K562 (cell line): ENCODE measurements at regions not wholly inside any gene's neighbourhood (a gene's known extent, or its start where the extent isn't known, plus 50 kb on each side); places are given as distances from the start of the nearest gene placed in this dataset.

Experiments
- BHLHE40 ChIP-seq: IDR thresholded peaks from 2 replicates; pipeline ENCODE4 v1.6.1; 2011; ENCODE audit warnings: low read length, improper control_type of control experiment
- CBX5 ChIP-seq: IDR thresholded peaks from 2 replicates; pipeline ENCODE4 v1.6.1; 2014; ENCODE audit warnings: low read depth, borderline replicate concordance
- MAZ ChIP-seq, 2 experiments: fragments of 450-650 bp in 1 of 2; sonication (generic) in 1 of 2; formaldehyde crosslinking; IDR thresholded peaks in 1 of 2; conservative IDR thresholded peaks in 1 of 2; 2 replicates each; pipeline versions ENCODE4 v1.4.0 to v1.5.0; 2020; ENCODE audit warnings: mild to moderate bottlenecking in 1 of 2, missing genetic modification reagents in 1 of 2
- POLR2B ChIP-seq: fragments of 450-650 bp; IDR thresholded peaks from 2 replicates; pipeline ENCODE4 v1.6.1; 2018; ENCODE audit warnings: low read depth; ENCODE audit not compliant: partially characterized antibody
- ZNF274 ChIP-seq: IDR thresholded peaks from 2 replicates; pipeline ENCODE4 v1.6.1; 2011; ENCODE audit warnings: low read depth, mild to moderate bottlenecking, low read length, moderate library complexity, borderline replicate concordance
- ZZZ3 ChIP-seq: fragments of 450-650 bp; IDR thresholded peaks from 2 replicates; pipeline ENCODE4 v1.6.1; 2016; ENCODE audit warnings: antibody characterized with exemption, mild to moderate bottlenecking, moderate library complexity
- TF ChIP-seq, protein P1 (sequence below), 3 experiments: IDR thresholded peaks in 2 of 3; conservative IDR thresholded peaks in 1 of 3; 2 replicates each; pipeline ENCODE4 v1.5.1; 2011 to 2012; ENCODE audit warnings: low read length in 3 of 3, mild to moderate bottlenecking in 3 of 3, control low read depth in 2 of 3, improper control_type of control experiment in 1 of 3, inconsistent platforms in 1 of 3, low read depth in 1 of 3, mixed read lengths in 1 of 3, moderate library complexity in 1 of 3; ENCODE audit not compliant: insufficient read depth in 2 of 3

DNA sequence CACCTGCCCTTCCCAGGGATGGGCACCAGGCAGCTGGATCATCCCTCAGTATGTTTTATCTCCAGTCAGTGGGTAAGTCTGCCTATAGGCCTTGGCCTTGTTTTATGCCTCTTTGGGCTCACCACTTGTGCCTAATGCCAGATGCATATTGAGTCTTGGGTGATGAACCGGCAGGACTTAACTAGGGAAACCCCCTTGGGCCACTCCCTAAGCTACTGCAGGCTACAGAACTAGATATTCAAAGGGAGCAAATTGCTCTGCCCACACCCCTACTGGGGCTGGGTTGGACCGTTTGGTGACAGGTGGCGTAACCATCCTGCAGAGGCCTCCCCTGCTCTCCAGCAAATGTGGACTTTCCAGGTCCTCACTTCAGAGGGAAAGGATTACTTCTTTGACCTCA lies 115.7 kb upstream of the GDF10 start:
- TF ChIP-seq CBX5 = no peak
- TF ChIP-seq ZZZ3 = no peak
- TF ChIP-seq ZNF274 = no peak
- TF ChIP-seq, protein P1, sequence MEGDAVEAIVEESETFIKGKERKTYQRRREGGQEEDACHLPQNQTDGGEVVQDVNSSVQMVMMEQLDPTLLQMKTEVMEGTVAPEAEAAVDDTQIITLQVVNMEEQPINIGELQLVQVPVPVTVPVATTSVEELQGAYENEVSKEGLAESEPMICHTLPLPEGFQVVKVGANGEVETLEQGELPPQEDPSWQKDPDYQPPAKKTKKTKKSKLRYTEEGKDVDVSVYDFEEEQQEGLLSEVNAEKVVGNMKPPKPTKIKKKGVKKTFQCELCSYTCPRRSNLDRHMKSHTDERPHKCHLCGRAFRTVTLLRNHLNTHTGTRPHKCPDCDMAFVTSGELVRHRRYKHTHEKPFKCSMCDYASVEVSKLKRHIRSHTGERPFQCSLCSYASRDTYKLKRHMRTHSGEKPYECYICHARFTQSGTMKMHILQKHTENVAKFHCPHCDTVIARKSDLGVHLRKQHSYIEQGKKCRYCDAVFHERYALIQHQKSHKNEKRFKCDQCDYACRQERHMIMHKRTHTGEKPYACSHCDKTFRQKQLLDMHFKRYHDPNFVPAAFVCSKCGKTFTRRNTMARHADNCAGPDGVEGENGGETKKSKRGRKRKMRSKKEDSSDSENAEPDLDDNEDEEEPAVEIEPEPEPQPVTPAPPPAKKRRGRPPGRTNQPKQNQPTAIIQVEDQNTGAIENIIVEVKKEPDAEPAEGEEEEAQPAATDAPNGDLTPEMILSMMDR (IDR thresholded peaks at IDR 0.05 in 2 of 3, conservative IDR thresholded peaks at IDR 0.05 in 1 of 3; ENCODE audit: insufficient read depth in 2 of 3, low read depth in 1 of 3, low read length in 3 of 3) = no peak
- TF ChIP-seq BHLHE40 = no peak
- TF ChIP-seq MAZ (CRISPR knock-in tag; conservative IDR thresholded peaks at IDR 0.05 in 1 of 2, IDR thresholded peaks at IDR 0.05 in 1 of 2) = no peak
- TF ChIP-seq POLR2B = no peak
